ENCODE measurements at regions not wholly inside any gene's neighbourhood (a gene's known extent, or its start where the extent isn't known, plus 50 kb on each side); places are given as distances from the start of the nearest gene placed in this dataset.

DNA sequence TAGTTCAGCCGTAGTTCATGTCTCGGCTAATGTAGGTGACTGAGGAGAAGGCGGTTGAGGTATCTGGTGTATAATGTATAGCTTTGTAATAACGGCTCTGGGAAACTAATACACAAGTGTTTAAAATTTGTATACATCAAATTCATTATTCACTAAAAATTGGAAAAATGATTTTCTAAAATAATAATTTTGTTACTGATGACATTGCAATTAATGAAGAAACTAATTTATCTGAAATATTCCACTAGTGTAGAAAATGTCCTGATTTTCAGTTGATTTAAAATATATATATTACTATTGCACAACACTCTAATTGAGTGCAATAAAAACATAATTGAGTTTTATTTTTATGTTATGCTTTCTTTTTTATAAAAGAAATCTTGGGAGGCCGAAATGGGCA is 823.0 kb downstream of the TAF11L14 start:
- Histone ChIP-seq H3K4me1 (ENCODE audit: control insufficient read depth, insufficient read depth, low read length) (no peaks in the 10 kb centered on the region), H3K27me3 (ENCODE audit: control insufficient read depth, insufficient read depth, low read length) (no peaks in the 10 kb centered on the region), H3K9me3 (ENCODE audit: control insufficient read depth, insufficient read depth, low read length) (peaks cover 5% of the 10 kb centered on the region), H3K4me2 (ENCODE audit: low read depth, low read length) (no peak overlapping the region), H3K4me3 (ENCODE audit: insufficient read depth, low read depth, low read length) (no peak overlapping the region), H2AK9ac (replicated peaks; ENCODE audit: low read depth, low read length, poor library complexity) (no peak overlapping the region), H3K18ac (ENCODE audit: low read depth, low read length) (no peak overlapping the region), H3K27ac (ENCODE audit: insufficient read depth, low read length) (no peak overlapping the region), H3K23ac (ENCODE audit: low read depth, low read length) (no peak overlapping the region), H3K9ac (ENCODE audit: low read depth, low read length) (no peak overlapping the region), H3K79me1 (ENCODE audit: low read depth in 1 of 2, low read length in 2 of 2) (no peaks in the 10 kb centered on the region), H4K8ac (ENCODE audit: low read depth in 2 of 2, low read length in 2 of 2) (no peak overlapping the region), H2BK15ac (ENCODE audit: low read depth, low read length) (no peak overlapping the region), H2BK120ac (ENCODE audit: low read depth, low read length) (no peak overlapping the region), H4K91ac (ENCODE audit: insufficient read depth, low read depth, low read length) (no peak overlapping the region), H3K9me1 (ENCODE audit: insufficient read depth, low read length) (no peaks in the 10 kb centered on the region), H2BK20ac (ENCODE audit: low read depth, low read length) (no peak overlapping the region), H3K4ac (ENCODE audit: low read depth, low read length) (no peak overlapping the region), H4K5ac (ENCODE audit: low read depth, low read length) (no peak overlapping the region), H3K56ac (ENCODE audit: extremely low read depth, insufficient read depth, low read length) (no peak overlapping the region), H4K20me1 (ENCODE audit: insufficient read depth, low read length) (no peaks in the 10 kb centered on the region), H3K36me3 (ENCODE audit: control insufficient read depth, insufficient read depth, low read length) (no peaks in the 10 kb centered on the region), H3K14ac (replicated peaks; ENCODE audit: low read depth, low read length) (no peak overlapping the region), H2AK5ac (ENCODE audit: low read depth, low read length) (no peak overlapping the region), H2BK5ac (ENCODE audit: low read depth, low read length, poor library complexity, severe bottlenecking) (no peak overlapping the region), H2AFZ (replicated peaks; ENCODE audit: low read length, poor library complexity) (no peak overlapping the region)
- in situ Hi-C loops (cut with MboI; ENCODE audit: low sequenced_read_pairs) (no loop called here), dilution Hi-C loops (cut with HindIII; ENCODE audit: low sequenced_read_pairs, unreplicated experiment) (no loop called here), intact Hi-C loops (cut with micrococcal nuclease) (no loop called here)
- no peak for DNase-seq
- POLR2A ChIA-PET (ENCODE audit: unreplicated experiment), result no interaction called here
- no peak for ATAC-seq (ENCODE audit: low read depth)
- BruUV-seq (replicated peaks), result no TSS peak
- 0 out of 2 replicates have a peak, but pooled peaks have one; percentile 6 for TF ChIP-seq MAFK (IDR thresholded peaks at IDR 0.05; ENCODE audit: low read depth, low read length)
- TF ChIP-seq BHLHE40 (IDR thresholded peaks at IDR 0.05; ENCODE audit: low read depth, low read length), result no peak
- CTCF ChIA-PET, result no interaction called here
- no CpG with 5 or more reads among the region's 5 CpGs for WGBS, 2 experiments (ENCODE audit: extremely low coverage in 2 of 2, insufficient read length in 1 of 2)

All from IMR-90 (cell line).